ENCODE measurements at regions not wholly inside any gene's neighbourhood (a gene's known extent, or its start where the extent isn't known, plus 50 kb on each side); places are given as distances from the start of the nearest gene placed in this dataset.
"Not testable (repeated sequence)": the region's sequence is repeated elsewhere in the genome, so short reads cannot be mapped to it uniquely, and the experiment has no call there.

DNA sequence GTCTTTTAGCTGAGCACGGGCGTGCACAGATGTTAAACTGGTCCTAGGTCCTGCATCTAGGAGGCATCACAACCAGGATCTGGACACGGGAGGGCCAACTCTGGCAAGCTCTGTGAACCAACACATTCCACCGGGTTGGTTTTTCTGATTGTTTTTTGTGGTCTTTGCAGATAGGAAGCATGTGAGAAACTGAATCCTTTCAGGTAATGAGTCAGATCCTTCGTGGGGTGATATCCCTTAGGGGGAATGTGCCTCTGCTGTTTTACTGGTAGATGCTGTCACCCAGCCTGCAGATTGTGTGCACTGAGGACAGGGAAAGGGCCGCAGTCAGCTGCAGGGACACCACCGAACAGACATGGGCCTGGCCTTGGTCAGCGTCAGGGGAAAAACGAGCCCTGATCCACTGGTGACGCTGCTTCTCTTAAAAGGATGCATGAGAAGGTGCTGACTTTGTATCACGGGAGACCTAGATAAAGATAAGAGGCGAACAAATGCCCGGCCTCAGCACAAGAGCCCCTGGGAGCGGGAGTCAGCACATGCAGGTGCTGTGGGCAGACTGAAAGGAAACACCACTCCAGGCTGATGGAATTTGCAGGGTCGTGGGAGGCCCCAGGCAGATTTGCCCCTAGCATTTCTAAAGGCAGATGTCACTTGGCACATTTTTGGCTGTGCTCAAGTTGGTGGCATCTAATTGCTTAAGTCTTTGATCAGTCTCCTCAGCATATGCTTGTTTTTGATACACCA, 51.1 kb downstream of the DOP1B start:
- no peak for DNase-seq

DNA sequence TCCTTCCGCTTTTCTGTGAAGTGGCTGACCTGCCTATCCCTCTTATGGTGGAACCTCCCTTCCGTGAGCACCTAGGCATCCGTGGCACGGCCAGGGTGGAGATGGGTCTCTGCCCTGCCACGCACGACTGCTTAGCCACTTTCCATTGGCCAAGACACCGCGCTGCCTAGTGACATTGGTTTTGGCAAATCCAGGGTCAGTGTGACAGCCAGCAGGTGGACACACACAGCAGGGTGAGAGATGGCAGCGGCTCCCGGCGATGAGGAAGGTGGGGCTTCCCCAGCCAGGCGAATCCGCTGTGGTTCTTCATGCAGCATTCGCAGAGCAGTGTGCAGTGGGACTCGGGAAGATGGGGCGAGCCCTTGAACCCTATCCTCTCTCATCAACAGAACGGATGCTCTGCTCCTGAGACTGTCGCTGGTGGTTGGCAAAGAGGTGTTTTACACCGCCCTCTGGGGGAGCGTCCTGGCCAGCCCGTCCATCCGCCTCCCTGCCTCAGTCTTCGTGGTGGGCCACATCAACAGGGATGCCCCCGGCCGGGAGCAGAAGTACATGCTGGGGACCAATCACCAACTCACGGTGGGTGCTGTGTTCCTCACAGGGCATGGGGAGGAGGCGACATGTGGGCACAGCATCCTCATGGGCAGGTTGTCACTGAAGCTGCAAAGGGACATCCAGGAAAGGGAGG, 51.8 kb downstream of the DOP1B start:
- DNase-seq, result no peak

DNA sequence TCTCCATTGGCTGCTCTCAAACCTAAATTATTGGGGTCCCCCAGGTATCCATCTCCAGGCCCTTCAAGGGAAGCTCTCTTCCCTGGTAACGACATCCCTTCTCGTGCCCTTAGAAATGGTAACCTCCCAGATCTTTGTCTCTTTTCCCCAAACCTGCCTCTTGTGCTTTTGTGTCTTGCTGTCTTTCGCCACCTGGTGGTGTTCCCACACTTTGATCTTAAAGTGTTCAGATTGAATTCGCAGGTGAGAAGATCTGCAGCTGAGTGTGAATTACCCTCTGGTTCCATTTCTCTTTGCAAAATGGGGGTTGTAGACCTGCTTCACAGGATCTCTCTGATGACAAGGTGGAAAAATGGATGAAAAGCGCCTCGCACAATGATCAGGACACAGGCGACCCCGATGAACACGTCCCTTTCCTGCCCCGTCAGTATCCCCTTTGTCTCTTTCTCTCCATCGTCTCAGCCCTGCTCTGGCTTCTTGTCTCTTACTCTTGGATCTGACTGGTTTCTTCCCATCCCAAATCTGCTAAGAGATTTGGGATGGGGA, 53.1 kb downstream of the DOP1B start:
- DNase-seq, result peak; percentile 16

DNA sequence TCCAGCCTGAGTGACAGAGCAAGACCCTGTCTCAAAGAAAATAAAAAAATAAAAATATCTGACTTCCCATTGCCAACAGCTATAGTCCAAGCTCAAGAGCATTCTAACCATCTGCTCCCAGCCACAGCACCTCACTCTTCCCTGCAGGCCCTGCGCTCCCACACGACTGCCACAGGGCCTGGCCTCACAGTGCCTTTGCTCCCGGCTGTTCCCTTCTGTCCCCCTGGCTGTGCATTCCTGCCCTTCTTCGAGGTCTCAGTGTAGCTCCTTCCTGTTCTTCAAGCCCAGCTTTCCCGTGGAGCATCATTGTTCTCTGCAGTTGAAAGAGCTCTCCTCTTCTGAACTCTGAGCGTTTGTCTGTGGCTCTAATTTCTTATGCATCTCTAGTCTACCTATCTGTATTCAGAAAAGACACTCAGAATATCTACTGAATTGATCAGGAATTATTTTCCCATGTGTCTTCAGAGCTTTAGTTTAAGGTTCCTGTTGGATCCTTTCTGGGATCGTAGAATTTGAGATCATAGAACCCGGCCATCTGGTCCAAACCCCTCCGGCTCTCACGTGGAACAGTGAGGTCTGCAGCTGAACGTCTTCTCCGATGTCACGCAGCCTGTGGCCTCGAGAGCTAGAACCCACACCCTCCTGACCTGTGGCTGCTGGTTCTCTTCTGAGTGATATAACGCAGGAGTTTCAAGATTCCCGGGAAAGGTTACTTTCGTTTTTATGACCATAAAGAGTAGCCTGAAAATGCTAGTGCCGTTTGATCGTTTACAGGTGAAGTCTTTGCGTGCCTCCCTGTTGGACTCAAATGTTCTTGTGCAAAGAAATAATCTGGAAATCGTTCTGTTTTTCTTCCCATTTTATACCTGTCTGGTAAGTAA, 54.4 kb downstream of the DOP1B start:
- DNase-seq, result no peak

DNA sequence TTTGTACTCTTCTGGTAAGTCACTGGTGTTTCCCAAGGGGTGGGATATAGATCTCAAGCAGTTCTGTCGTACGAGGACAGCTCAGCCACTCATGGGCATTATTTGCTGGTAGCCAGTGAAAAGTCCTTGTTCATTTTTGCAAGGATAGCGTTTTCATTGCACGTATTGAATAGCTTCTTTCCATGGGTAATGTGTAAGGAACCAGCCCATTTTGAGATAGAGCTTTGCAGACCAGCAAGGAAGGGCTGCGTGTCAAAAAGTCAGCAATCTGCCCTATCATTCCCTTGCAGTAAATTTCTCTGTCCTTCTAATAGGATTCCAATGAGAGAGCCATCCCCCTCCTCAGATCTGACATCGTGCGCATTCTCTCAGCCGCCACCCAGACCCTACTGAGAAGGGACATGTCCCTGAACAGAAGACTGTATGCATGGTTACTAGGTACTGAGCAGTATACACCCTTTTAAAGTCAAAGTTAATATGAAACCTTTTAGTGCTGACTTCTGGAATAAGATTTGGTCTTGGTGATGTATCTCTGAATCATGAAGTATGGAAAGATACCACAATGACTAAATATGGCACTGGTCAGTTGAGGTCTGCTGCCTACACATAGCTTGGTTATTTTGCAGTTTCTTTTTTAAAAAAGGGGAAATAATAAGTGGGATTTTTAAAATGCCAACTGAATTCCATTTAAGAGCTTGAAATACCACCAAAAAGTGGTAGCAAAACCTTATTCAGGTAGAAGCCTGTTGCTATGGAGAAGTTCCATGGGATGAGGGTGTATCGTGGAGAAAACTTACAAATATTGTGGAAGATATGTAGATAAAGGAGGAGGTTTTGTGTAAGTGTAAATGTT, 55.3 kb downstream of the DOP1B start:
- no peak for DNase-seq

DNA sequence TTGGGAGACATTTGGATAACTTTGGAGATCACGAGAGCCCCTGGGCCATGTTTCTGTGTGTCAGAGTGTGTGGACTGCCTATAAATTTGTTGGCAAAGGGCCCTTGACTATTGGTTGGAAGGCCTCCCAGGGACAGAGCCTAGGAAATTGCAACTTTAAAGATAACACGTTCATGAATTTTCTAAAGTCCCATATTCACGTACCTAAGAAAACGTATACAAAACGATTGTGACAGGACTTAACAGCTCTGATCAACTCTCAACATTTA, 55.8 kb downstream of the DOP1B start:
- no peak for DNase-seq

DNA sequence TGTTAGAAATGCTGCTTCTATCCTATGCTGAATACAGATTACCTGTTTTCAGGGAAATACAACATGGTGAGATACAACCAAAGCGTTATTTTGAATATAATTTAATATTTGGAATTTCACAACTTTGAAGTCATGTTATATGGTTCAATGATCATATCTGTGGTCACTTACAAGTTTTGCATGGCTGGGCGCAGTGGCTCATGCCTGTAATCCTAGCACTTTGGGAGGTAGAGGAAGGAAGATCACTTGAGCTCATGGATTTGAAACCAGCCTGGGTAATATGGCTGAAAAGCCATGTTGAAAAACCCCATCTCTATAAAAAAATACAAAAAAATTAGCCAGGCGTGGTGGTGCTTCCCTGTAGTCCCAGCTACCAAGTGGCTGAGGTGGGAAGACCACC, 57.9 kb downstream of the DOP1B start:
- DNase-seq, result no peak

DNA sequence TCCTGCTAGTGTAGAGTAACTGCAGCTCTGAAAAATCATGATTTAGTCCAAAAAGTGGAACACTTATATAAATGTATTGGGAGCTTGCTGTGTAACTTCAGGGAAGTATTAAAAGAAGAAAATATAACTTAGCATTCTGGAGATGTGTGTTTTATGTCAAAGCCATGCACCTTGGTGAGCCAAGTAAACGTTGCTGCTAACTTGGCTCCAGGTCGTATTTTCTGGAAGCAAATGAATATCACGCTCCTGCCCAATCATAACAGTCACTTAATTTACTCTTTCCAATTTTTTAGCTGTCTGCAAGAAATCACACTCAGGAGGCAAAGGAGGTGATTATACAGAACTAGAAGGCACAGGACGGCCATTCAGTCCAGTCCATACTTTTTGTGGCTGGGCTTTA, 61.1 kb downstream of the DOP1B start:
- DNase-seq, result no peak

DNA sequence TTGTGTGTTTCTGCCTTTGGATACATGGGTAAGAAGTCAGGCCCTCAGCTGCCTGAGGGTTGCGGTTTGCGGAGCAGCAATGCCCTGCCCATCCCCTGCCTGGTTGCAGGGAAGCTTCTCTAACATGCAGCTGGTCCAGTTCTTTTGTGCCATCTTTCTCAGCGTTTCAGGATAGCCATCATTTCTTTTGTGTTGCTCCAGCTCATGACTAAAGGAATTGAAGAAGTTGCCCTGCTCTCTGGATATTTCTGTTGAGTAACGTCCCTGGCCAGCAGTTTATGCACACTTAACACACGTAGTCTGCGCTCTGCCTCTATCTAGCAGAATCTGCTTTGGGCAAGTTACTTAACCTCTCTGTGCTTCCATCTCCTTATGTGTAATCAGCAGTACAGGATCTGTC, 62.1 kb downstream of the DOP1B start:
- no peak for DNase-seq

DNA sequence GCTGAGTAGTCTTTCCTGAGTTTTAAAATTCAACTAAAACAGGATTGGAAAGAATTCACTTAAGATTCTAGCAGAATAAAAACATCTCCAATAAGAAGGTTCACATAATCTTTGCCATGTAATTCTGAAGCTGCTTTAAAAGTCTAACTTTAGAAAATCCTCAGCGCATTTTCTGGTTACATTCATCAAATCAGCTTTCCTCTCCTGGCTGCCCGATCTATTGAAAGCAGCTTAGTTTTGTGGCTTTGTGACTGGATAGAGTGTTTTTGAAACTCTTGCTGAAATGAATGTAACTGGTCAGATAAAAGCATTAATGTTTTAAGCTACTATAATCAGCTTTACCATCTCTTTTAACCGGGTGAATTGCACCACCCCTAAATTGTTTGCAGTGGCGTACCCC, 66.8 kb downstream of the DOP1B start:
- DNase-seq, result no peak

DNA sequence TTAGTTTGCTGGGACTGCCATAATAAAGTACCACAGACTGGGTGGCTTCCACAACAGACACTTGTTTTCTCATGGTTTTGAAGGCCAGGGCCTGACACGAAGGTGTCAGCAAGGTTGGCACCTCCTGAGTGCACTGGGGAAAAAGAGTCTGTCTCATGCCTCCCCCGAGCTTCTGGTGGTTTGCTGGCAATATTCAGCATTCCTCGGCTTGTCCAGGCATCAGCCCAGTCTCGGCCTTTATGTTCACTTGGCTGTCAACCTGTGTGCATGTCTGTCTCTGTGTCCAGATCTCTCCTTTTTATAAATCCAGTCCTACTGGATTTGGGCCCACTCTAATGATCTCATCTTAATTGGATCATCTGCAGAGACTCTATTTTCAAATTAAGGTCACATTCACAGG, 72.6 kb downstream of the DOP1B start:
- no peak for DNase-seq

DNA sequence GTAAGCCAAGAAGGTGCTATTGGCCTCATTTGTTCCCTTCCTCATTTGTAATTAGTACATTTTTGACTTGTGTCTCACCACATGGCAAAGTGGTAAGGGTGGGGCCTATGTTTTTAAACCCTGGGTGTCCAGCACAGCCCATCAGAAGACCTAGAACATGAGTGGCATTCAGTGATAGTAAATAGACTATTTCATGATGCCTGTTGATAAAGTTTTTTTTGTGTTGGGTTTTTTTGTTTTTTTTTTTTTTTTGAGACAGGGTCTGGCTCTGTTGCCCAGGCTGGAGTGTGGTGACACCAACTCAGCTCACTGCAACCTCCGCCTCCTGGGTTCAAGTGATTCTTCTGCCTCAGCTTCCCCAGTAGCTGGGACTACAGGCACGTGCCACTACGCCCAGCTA, 74.8 kb downstream of the DOP1B start:
- not testable (repeated sequence) for DNase-seq

DNA sequence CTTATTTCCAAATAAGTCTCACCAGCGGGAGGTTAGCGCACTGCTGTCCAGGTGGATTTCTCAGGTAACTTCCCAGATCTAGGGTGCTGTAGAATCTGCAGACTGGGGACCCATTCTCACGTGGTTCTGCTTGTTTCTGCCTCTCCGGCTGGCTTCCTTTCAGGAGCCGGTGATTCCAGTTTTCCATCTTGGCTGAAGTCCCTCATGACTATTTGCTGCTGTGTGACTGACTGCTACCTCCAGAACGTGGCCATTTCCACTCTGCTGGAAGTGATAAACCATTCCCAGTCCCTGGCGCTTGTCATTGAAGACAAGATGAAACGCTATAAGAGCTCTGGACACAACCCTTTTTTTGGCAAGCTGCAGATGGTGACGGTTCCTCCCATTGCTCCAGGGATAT, 76.0 kb downstream of the DOP1B start:
- DNase-seq, result no peak

DNA sequence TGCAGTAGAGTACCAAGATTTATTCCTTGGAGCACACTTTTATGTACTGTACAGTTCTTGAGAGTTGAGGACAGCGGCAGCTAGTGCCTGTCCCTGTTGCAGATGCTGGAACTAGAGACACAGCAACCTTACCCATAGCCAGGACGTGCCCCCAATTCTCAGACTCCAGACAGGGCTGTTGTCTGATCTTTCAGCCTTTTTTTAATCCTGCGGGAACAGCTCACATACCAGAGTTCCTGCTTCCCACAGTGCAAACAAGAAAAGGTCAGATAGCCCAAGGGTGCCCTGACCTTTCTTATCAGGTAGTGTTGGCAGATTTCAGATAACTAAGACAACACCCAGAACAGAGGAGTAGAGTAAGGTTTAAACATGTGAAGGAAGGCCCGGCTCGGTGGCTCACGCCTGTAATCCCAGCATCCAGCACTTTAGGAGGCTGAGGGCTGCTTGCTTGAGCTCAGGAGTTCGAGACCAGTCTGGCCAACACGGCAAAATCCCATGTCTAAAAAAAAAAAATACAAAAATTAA, 78.5 kb downstream of the DOP1B start:
- no peak for DNase-seq

DNA sequence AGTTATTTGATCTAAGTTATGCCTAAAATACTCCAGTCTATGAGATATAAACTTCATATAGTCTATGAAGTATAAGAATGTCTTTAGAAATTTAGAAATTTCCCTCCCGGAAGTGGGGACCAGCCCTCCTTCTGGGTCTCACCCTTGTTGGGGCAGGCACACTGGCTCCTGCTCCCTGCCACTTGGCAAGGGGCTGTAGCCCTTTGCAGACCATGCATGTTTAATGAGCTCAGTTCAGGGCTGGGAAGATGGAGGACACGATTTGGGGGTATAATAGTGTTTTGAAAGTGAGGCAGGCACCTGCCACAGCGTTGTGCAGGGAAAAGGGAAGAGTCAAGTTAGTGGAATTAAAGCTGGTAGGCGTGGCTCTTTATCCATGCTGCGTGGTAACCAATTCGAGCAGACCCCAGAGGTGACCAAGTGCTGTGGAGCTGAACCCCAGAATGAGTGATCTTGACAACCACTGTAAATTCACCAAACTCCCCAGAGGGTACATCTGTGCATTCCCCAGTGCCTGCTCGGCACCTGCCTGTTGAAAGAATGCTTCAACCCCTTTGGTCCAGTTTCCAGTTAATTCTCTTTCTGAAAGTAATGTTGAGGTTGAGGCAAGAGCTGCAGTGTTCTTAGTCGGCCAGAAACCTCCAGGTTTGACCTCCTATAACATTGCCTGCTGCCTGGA, 79.6 kb downstream of the DOP1B start:
- DNase-seq, result no peak

DNA sequence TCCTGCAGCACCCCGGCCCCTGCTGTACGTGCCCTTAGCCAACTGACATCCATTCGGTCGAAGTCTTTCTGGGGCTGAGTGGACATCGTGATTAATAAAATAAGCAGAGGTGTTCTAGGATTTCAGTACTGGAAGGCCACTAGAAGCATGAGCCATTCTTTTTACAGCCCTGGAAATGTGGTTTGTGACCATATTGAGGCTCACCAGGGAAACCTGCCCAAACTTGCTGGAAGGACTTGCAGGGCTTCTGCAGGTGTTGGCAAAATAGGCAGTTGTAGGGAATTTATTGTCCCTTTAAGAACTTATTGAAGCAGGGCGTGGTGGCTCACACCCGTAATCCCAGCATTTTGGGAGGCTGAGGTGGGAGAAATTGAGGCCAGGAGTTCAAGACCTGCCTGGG, 80.8 kb downstream of the DOP1B start:
- DNase-seq, result no peak

DNA sequence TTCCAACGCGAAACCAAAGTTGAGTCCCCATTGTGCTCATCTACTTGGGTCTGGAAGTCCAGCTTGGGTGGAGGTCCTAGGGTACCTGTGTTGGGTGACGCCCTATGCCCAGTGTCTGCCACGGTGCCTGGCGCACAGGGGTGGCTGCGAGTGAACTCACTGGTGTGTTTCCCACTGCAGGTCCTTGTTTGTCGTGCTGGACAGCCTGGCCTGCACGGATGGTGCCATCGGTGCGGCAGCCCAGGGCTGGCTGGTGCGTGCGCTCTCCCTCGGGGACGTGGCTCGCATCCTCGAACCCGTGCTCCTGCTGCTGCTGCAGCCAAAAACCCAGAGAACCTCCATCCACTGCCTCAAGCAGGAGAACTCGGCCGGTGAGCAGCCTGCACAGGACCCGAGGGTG, 80.4 kb upstream of the MORC3 start:
- DNase-seq, result no peak

DNA sequence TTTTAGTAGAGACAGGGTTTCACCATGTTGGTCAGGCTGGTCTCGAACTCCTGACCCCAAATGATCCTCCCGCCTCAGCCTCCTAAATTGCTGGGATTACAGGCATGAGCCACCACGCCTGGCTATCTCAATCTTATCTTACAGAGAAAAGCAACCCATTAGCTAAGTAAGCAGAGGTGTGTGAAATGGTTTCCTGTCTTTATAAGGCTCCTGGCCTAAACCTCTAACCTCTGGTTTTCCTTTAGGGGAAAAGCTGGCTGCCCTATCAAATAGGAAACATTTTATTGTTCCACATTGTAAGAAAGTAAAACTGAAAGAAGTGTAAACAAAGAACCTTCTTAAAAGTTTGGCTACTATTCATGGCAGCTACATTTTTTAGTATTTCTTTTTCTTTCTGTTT, 78.3 kb upstream of the MORC3 start:
- DNase-seq, result no peak

DNA sequence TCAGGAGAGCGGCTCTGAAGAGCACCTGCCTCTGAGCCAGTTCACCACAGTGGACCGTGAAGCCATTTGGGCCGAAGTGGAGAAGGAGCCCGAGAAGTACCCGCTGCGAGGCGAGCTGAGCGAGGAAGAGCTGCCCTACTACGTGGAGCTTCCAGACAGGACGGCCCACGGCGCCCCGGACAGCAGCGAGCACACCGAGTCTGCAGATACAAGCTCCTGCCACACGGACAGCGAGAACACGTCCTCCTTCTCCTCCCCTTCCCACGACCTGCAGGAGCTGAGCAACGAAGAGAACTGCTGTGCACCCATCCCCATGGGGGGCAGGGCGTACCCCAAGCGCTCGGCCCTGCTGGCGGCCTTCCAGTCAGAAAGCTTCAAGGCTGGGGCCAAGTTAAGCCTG, 74.9 kb upstream of the MORC3 start:
- no peak for DNase-seq

DNA sequence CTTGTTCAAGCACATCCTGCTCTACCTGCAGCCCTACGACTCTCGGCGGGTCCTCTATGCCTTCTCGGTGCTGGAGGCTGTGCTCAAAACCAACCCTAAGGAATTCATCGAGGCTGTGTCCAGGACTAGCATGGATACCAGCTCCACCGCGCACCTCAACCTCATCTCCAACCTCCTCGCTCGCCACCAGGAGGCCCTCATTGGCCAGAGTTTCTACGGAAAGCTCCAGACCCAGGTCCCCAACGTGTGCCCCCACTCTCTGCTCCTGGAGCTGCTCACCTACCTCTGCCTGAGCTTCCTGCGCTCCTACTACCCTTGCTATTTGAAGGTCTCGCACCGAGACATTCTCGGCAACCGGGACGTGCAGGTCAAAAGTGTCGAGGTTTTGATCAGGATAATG, 74.3 kb upstream of the MORC3 start:
- no peak for DNase-seq

DNA sequence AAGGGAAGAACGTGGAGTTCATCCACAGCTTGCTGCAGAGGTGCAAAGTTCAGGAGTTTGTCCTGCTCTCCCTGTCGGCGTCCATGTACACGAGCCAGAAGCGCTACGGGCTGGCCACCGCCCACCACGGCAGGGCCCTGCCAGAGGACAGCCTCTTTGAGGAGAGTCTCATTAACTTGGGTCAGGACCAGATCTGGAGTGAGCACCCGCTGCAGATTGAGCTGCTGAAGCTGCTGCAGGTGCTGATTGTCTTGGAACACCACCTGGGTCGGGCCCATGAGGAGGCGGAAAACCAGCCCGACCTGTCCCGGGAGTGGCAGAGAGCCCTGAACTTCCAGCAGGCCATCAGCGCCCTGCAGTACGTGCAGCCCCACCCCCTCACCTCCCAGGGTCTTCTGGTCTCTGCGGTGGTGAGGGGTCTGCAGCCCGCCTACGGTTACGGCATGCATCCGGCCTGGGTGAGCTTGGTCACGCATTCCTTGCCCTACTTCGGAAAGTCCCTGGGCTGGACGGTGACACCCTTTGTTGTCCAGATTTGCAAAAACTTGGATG, 73.8 kb upstream of the MORC3 start:
- no peak for DNase-seq

Measured in GF-D8 (cell line).